CD4-positive, alpha-beta T cell treated with Interleukin-21 for 1 hour (primary cell): ENCODE measurements at regions not wholly inside any gene's neighbourhood (a gene's known extent, or its start where the extent isn't known, plus 50 kb on each side); places are given as distances from the start of the nearest gene placed in this dataset.

Experiments used
- DNase-seq: peaks from one replicate; pipeline ENCODE4 v3.0.0-alpha.2; 2020

DNA sequence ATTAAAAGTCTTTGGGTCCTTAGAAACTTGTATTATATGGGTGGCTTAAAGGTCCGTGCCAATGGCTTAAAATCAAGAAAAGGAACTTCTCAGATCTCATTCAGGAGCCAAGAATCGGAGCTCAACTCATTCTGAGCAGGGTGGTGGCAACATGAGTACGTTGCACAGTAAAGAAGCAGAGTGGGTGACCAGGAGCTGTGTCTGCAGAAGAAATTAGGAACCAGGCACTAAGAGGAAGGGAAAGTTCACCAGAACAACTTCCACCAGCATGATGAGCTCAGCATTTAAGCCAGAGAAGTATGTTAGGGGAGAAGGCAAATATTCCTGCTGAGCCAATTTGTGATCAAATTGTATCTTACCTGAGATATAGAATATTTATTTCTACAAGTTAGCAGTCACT is 236.0 kb upstream of the NRP1 start:
- no peak for DNase-seq

DNA sequence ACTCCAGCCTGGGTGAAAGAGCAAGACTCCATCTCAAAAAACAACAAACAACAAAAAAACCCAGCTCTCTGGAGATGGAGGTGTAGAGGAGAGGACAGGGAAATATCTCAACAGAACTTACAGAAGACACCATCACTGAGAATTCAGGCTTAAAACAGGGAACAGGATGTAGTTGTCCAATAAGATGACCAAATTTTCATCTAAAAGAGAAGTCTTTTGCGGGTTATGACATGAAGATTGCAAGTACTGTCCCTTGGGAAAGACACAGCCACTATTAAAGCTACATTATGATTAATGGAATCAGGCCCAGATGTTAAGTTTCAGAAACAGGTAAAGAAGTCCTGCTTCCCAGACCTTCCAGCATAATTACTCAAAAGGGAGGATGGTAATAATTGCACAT is 235.2 kb upstream of the NRP1 start:
- no peak for DNase-seq

DNA sequence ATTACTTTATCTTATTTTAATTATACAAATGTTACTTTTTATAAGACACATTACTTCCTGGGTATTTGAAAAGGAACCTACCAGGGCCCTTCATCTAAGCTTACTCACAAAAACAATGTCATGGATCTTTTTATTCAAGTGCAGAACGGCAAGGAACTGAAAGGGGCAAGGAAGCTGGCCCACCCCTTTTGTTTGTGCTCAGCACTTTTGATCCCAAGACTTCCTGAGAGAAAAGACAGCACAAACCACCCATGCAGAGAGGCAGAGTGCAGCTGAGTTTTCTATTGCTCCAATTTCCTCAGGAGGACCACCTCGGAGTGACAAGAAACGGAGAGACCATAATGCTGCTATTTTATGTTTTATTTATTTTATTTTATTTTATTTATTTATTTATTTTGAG is 232.0 kb upstream of the NRP1 start:
- no peak for DNase-seq

DNA sequence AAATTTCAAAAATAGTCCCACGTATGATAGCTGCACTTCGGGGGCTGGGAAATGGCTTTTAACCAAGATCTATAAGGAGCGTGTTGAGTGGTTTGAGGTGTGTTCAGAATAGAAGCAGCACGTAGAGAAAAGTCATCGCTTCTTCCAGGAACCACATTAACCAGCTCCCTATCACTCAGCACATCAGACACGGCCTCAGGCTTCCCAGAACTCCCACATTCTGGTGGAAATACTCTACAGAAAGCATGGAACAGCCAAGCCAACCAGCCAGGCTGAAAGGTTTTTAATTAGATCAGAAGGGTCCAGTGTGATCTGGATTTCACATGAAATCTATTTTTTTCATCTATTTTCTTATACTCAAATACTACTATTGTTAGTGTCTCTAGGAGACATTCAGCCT is 231.5 kb upstream of the NRP1 start:
- DNase-seq, result no peak

DNA sequence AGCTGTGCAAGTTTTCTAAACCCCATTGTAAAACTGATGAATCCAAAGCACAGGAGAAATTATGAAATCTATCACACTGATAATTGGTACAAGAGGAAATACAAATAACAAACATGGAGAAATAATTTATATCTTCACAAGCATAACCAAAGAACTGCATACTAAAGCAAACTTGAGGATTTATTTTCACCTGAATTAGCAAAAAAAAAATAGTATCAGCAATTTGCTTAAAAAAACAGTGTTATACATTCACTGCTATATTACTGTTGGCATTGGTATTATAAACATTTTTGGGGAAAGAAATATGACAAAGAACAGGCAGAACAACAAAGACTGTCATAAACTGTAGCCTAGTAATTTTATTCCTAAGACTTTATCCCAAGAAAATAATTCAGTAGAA is 230.8 kb upstream of the NRP1 start:
- no peak for DNase-seq

DNA sequence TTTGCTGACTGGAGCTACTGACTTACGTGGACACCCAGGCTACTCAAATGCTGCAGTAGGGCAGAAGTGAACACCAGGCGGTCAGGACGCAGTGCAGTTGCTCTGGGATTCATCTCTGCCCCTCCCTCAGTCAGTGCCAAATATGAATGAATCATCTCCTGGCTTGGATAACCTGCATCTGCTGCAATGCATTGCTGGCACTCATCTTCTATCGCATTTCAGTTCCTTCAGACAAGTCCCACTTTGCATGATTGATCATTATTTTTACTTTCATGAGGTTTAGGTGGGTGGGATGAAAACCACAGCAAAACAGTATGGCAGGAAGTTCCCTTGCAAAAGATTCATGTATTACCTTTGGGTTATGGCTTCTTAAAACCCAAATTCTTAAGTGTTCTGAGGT is 224.6 kb upstream of the NRP1 start:
- no peak for DNase-seq

DNA sequence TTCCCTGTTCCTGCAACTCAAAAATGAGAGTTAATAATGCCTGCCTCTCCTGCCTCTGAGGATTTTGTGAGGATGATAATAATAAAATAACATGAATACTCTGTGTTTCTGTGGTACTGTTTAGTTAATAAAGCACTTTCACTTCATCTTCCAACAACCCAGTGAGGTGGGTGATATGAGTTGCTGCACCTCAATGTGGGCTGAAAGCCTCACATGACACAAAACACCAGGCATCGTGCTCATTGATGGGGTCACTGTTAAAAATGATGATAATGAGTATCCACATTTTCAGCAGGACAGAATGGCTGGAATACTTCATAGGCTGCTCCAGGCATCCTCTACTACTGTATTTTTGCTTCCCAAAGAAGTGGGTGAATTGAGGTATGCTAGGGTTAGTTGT is 222.8 kb upstream of the NRP1 start:
- no peak for DNase-seq

DNA sequence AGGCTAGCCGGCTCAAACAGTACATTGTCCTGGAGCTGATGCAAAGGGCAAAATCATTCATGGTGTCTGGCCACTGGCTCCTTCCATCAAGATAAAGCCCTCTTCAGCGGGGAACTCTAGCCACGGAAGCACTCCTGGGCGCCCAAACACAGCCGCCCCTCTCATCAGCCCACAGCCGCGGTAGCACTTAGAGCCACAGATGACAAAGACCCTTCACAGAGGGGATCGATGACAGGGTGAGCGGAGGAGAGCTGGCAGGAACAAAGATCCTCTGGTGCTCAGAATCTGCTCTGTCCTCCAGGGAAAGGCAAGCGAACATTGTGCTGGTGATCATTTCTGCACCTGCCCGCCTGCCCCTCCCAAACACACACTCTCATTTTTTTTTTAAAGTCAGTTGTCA is 222.2 kb upstream of the NRP1 start:
- no peak for DNase-seq

DNA sequence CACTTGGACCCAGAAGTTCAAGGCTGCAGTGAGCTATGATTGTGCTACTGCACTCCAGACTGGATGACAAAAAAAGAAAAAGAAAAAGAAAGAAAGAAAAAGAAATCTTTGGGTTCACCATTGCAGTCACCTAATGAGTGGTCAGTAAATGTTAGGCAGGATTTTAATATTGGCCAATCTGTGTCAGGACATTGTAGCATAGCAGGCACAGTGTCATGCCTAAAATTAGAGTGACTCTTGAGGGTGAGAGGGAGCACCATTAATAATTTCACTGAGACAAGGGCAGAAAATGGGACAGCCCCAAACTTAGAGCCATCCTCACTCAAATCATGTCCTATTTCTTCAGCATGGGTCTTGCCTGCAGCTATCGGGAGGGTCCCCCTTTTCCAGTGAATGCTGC is 221.6 kb upstream of the NRP1 start:
- no peak for DNase-seq

DNA sequence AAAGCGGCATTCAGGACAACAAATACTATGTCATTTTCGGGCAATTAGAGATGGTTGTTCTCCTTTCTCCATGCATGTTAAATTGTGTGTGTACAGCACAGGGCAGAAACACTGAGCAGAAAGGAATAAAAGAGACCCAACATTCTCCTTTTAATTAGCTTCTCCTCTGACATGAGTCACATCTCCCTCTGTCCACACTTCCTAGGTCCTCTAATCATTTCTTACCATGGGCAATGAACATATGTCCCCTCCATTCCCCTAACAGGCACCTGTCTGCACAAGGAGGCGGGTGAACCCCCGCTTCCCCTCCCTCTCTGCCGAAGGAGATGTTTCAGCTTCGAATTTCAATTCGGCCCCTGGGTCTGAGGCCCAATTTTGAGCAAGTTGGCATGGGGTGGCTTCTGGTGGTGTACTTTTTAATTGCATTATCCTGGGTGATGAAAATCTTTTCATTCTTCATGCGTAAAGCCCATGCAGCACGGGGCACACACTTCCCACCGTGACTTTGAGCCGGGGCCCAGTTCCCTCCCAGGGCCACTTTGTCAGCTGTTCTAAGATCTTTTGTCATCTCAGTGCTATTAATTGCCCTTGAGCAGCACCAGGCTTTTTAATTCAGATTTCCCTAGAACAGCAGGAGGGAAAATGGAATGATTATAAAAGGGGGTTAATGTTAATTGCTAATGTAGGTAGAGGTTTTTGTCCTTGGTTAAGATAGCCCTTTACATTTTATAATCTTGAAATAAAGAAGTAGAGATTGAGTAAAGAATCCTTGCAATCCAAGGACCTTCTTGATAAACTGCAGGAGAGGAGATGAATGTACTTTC is 219.5 kb upstream of the NRP1 start:
- DNase-seq, result no peak

DNA sequence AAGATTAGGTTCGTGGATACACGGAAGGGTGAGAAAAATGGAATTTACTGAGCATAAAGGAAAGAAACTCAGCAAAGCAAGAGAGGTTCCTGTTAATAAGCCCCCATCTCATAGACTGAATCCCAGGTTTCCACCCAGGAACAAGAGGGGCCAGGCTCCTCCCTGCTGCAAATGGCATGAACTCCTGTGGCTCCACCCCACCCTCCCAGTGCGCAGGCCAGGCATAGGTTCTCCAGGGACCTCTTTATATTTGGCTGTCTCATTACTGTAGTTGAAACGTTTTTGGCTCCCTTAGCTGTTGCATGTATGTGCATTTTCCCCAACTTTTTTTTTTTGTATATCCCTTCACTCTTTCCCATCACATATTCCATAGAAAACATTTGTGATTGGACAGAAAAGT is 217.8 kb upstream of the NRP1 start:
- DNase-seq, result no peak

DNA sequence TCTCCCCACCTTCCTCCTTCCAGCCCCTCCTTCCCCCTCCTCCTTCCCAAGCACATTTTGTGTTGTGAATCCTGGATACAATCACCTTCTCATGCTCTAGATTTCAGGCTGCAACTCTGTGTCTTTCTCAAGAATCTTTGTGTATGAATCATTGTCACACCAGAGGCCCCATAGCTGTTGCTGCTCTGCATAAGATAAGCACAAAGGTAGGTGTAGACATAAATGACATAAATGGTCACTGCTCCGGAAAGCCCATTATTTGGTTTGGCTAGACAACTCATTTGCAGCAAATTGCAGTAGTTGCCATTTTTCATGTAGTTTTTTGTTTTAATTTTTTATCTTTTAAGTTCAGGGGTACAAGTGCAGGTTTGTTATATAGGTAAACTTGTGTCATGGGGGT is 216.3 kb upstream of the NRP1 start:
- no peak for DNase-seq

DNA sequence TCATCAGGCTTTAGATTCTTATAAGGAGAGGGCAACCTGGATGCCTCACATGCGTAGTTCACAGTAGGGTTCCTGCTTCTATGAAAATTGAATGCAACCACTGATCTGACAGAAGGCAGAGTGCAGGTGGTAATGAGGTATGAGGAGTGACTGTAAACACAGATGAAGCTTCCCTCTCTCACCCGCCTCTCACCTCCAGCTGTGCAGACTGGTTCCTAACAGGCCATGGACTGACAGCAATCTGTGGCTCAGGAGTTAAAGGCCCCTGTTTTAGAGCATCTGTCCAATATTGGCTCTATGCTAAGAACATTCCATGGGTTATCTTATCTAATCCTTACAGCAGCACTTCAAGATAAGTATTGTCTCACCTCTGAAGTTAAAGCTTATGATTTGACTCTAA is 213.5 kb upstream of the NRP1 start:
- no peak for DNase-seq

DNA sequence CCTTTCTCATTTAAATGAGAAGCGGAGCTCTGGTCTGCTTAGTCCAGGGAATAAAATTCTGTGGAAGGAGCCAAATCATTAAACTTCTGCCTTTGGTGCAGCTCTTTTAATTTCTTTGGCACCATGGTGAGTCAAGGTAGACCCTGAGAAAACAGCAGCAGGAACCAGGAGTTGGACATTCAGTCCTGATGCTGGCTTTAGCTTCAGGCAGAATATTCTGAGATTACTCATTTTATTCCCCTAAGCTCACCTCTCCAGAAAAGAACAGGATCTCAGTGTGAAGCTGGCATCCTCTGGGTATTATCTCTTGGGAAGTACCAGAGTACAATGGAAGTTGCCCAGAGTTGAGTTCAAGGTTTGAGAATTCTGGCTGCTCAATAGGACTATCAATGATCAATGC is 211.6 kb upstream of the NRP1 start:
- DNase-seq, result no peak

DNA sequence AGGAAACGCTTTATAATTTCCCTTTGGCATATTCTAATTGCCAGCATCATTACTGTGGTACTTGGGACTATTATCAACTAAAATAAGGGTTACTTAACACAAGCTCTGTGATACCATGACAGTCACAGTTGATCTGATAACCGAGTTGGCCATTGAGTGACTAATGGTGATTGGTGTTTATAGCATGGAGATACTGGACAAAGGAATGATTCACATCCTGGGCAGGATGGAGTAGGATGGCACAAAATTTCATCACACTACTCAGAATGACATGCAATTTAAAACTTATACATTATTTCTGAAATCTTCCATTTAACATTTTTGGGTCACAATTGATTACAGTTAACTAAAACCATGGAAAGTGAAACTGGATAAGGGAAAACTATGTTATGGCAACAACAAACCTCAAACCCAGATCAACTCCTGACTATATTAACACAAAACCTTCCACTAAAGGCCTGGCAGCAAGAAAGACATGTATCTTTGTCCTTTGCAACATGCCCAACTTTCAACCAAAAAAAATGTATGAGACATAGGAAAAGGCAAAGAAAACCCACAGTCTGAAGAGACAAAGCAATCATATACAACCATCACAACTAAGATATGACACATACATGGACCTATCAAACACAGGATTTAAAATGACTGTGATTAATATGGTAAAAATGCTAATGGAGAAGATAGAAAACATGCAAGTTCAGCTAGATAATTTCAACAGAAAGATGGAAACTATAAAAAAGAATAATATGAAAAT is 208.5 kb upstream of the NRP1 start:
- DNase-seq, result no peak

DNA sequence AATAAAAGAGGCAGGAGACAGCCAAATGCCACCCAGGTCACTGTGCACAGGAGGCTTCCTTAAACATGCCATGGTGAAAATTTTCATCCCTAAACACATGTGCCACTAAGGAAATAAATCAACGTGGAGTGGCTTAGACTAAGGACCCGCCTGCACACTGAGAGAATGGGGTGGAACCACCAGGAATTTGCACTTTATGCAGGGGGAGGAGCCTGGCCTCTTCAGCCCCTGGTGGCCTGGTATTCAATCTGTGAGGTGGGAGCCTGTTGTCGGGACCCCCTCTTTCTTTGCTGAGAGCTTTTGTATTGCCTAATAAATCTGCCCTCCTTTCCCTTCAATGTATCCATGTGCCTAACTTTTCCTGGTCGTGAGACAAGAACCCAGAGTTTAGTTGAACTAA is 204.6 kb upstream of the NRP1 start:
- DNase-seq, result no peak

DNA sequence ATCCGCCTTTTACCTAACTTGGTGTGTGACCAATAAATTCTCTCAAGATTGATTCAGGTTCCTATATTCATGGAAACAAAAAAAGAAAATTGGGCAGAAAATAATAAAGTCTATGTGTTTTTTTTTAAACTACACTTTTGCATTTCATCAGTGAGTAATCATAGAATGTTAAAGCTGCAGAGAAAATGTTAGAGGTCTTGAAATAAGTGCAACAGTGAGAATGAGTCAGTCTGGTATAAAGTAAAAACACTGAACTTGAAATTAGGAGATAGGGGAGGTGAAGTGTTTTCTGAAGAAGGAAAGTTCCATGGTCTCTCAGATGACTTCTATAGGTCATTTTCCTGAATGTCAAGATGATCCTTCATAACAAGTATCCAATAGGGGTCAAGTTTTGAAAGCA is 202.6 kb upstream of the NRP1 start:
- DNase-seq, result no peak

DNA sequence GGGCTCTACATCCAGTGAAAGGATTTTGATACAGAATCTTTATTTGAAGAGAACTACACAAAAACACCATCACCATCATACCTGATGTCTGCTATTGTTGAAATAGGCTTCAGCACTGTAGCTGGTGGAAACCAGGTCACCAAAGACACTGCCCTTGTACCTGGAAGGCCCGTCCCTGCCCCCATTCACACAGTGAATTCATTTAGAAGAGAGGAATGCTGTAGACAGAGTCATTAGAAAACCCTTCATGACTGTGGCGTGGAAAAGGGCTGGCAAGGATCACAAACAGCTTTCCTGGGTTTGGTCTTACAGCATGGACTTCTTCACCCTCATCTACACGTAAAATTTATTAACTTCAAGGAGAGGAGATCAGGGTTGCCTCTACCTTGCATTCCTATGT is 202.0 kb upstream of the NRP1 start:
- DNase-seq, result no peak

DNA sequence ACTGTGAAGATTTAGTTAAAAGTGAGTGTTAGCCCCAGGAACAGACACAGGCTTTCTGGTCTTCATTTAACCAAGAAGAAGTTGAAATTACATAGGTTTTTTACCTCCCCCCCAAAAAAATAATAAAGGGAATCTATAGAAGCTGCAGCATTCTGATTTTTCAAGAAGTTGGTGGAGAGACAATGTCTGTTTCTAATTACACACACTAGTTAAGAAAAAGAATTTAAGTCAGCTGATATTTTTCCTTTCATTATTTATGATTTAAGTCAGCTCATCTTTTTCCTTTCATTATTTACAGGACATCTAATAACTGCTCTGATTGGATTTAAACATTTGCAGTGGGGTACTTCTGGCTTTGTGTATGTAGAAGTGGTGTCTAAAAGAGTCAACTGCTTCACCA is 201.4 kb upstream of the NRP1 start:
- no peak for DNase-seq

DNA sequence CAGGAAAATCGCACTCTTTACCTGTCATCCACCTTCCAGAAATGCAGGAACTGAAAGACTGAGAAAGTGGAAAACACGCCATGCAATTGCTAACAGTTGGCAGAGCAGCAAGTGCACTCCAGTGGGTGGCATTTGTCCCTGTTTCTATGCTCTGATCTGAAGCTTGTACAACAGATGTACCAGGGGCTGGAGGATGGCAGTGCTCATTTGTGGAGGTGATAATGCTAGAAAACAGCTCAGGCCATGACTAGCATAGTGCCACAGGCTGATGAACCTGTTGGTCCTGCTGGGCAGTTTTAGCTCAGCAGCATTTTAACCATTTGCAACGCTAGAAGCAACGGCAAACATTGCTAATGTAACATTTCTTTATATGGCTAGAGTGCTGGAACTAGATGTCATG is 199.9 kb upstream of the NRP1 start:
- no peak for DNase-seq

DNA sequence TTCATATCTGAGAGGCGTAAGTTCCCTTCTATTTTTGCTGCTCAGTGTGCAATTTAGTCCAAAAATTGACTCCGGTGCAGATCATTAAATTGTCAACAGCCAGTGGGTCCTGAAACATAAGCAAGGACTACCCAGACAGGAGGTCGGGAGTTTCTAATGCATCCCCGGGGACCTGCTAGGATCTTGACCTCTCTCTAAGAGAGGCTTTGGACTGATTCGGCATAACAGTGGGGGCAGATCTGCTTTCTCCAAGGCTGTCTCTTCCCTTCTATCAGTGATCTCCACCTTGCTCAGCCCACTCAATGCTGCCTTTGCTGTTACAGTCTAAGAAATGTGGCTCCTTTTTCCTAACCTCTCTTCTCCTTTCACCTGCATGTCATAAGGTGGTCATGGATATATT is 199.1 kb upstream of the NRP1 start:
- no peak for DNase-seq

DNA sequence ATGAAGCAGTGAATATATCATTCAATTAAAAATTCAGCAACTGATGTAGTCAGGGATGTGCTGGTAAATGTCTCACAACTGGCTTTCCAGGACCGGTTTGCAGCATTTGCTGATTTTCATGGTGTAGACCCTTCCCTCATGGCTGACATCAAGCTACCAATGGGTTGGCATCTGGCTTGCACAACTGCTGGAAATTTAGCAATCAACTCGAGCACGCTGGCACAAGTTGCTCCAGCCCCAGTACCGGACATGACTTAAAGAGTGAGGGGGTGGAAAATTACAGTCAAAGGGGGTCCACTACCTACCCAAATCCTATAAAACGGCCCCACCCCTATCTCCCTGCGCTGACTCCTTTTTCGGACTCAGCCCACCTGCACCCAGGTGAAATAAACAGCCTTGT is 198.4 kb upstream of the NRP1 start:
- no peak for DNase-seq

DNA sequence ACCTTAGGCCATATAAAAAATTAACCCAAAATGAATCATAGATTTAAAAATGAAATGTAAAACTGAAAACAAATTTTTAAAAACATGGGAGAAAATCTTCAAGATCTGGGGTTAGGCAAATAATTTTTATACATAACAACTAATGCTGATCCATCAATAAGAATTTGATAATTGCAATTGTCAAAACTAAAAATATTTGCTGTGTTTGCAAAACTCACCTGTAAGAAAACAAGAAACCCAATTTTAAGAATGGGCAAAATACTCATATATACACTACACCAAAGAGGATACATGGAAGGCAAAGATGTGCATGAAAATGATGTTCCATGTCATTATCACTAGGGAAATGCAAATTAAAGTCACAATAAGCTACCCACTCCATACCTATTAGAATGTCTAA is 194.8 kb upstream of the NRP1 start:
- no peak for DNase-seq

DNA sequence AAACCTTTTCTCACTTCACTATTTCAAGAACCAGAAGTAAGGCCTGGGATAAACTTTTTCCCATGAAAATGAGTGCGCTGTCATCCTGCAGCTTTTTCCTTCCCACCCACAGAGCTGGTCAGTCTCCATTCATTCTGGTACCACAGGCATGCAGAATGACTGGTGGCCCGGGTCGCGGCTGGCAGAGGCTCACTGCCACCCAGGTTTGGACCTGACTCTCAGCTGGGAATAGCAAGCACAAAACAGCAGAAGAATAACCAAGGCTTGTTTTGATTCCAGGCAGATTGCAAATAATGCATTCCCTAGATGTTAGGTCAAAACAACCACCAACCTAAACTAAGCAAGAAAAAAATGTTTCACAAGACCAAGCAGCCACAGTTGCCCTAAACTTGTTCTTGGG is 190.5 kb upstream of the NRP1 start:
- no peak for DNase-seq

DNA sequence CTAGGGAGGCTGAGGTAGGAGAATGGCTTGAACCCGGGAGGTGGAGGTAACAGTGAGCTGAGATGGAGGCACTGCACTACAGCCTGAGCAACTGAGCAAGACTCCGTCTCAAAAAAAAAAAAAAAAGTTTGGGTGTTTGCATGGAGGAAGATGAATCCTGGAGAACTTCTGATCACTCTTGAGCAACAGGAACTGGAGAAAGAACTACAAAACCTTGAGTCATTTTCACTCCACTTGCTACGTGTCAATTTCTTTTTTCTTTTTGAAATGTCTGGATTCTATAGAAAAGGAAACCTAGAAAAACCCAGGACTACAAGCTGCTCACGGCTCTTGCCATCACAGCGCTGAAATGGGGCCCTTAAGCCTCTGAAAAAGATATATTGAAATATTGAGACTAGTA is 189.6 kb upstream of the NRP1 start:
- no peak for DNase-seq
